DMS79 treated with DMSO at 0.1 percent for 48 hours (cell line): ENCODE measurements at regions not wholly inside any gene's neighbourhood (a gene's known extent, or its start where the extent isn't known, plus 50 kb on each side); places are given as distances from the start of the nearest gene placed in this dataset.
A peak's percentile ranks its signal among the peaks of the same experiment; 100 is the strongest.
"Not testable (repeated sequence)": the region's sequence is repeated elsewhere in the genome, so short reads cannot be mapped to it uniquely, and the experiment has no call there.

Experiments used
- DNase-seq: peaks from one replicate; lab custom pipeline; 2025; lab: John Stamatoyannopoulos, UW

DNA sequence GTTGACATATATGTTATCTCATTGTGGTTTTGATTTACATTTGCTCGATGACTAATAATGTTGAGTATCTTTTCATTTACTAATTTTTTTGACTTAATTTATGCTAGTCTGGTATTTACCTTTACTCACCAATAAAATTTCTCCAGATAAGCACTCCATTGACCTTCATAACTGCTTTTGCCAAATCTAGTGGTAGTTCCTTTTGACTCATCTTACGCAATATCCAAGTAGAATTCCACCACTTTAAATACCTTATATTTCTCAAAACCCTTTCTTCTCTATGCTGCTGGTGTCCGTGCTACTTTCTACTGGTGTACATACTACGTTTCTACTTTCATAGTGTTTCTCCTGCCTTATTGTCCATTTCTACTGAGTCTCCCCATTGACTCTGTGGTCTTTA, 407.6 kb upstream of the SPHKAP start:
- DNase-seq = no peak

- DNase-seq = no peak
Measured at GRCh38 chr2:228581731-228582130, 400.2 kb upstream of the SPHKAP start.

- no peak for DNase-seq
Measured at GRCh38 chr2:228575897-228576296, 394.4 kb upstream of the SPHKAP start.

GRCh38 chr2:228568275-228568674, 386.8 kb upstream of the SPHKAP start:
- DNase-seq = not testable (repeated sequence)

GRCh38 chr2:228561816-228562215, 380.3 kb upstream of the SPHKAP start:
- DNase-seq = no peak

DNA sequence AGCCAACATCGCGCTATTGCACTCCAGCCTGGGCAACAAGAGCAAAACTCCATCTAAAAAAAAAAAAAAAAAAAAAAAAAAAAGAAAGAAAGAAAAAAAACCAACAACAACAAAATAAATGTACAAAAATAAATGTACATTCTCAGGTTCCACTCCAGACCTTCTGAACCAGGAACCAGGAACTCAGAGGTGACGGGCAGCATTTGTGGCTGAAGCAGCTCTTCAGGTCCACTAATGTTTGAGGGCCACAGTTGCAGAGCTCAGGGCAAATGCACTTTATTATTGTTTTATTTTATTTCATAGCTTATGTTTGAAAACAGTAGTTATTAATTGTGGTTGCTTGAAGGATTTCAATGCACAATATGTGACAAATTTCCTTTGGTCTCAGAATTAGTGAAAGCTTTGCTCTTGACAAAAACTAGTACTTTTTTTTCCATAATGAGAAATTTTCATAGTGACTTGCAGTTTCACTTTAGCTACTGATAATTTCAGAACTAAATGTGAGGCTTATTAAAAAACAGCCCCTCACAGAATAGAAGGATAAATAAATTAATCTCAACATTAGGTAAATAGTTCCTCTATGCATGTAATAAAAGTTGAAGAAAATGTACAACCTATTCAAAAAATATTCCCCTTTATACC, 378.4 kb upstream of the SPHKAP start:
- no peak for DNase-seq

- peak; percentile 26 for DNase-seq
Measured at GRCh38 chr2:228556717-228557116, 375.2 kb upstream of the SPHKAP start.

GRCh38 chr2:228549441-228550007, 368.0 kb upstream of the SPHKAP start:
- no peak for DNase-seq

GRCh38 chr2:228548230-228548629, 366.7 kb upstream of the SPHKAP start:
- DNase-seq = no peak

GRCh38 chr2:228545748-228546145, 364.3 kb upstream of the SPHKAP start:
- no peak for DNase-seq

- DNase-seq = no peak
Measured at GRCh38 chr2:228545041-228545747, 363.7 kb upstream of the SPHKAP start.

- DNase-seq = no peak
Measured at GRCh38 chr2:228543117-228543516, 361.6 kb upstream of the SPHKAP start.

DNA sequence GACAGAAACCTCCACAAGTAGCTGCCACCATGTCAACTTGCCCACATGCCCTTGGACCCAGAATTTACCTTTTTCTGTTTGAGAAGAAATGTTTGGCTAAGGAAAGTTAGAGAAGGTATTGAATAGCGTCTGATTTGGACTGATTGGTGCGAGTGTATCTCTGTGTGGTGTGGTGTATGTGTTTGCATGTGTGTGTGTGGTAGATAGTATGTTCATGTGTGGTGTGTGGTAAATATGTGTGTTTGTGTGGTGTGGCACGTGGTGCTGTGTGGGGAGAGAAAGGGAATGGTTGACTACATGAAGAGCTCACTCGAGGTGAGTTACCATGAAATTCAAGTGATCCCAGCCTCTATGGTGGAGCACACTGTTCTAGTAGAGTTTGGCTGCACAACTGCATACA, 360.8 kb upstream of the SPHKAP start:
- DNase-seq = no peak

DNA sequence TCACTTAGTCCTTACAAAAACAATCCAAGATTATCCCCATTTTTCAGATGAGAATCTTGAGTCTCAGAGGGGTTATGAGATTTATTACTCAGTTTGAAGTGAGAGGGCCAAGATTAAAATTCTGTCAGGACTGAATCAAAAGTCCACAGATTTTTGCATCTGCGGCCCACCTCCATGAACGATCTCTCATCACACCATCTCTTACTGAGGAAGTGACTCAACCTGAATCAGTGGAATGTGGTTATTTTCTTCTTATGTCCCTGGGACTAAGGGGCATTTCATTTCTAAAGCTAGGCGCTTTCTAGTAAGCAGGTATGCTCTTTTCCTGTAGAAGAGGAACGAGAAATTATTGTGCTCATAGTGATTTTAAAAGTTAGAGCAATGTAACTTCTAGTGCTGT, 360.3 kb upstream of the SPHKAP start:
- no peak for DNase-seq

DNA sequence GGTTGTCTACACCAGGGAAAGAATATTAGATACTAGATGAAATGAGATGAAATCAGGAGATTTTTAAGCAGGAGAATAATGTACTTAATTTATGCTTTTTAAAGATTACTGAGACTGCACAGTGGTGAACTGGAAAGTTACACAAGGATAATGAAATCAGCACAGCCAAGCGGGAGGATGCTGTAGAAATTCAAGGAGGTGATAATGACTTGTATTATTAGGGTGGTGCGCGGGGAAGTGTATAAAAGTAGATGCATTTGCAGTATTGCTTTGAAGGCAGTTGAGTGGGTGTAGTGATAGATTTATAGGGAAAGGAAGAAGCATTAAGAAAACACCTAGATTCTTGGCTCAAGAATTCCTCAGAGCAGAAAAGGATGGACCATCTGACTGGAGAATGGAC, 359.5 kb upstream of the SPHKAP start:
- no peak for DNase-seq

- DNase-seq = peak; percentile 18
Measured at GRCh38 chr2:228535396-228535795, 353.9 kb upstream of the SPHKAP start.

- no peak for DNase-seq
Measured at GRCh38 chr2:228533156-228533555, 351.7 kb upstream of the SPHKAP start.

DNA sequence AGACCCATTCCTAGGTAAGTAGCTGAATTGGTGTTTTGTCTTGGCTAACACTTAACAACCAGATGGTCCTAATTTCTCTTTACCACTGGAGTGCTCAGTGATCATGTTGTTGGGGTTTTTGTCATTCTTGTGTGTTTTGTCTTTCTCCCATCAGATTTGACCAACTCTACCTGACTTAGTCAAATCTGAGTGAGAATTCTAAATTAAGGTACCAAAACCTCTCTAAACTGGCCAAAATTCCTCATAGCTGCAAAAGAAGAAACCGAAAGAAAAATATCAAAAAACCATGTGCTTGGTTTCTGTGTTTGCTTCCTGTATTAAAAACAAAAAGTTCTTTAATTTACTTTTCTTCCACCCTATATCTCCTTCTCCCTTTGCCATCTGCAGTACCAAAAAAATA, 350.7 kb upstream of the SPHKAP start:
- no peak for DNase-seq

GRCh38 chr2:228527197-228527881, 345.9 kb upstream of the SPHKAP start:
- no peak for DNase-seq

- no peak for DNase-seq
Measured at GRCh38 chr2:228526687-228527086, 345.2 kb upstream of the SPHKAP start.

GRCh38 chr2:228522977-228523376, 341.5 kb upstream of the SPHKAP start:
- DNase-seq = no peak

DNA sequence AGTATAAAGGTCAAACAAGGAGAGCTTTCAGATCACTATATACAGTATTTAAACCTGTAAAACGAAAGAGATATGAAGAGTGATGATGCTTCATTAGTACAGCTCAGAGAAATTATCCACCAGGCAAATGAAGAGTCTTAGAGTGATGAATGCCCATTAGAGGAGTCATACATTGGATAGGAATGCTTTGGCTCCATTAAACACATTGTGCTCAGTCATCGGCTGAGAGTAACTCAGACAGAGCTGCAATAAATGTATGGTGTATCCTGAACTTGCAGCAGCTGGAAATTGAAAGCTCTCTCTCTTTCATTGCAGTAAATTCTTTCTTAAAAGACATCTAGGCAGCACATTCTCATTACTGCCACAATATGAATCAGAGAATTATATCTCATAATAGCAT, 340.8 kb upstream of the SPHKAP start:
- no peak for DNase-seq

GRCh38 chr2:228519561-228519960, 338.1 kb upstream of the SPHKAP start:
- DNase-seq = no peak
